ENCODE measurements at regions not wholly inside any gene's neighbourhood (a gene's known extent, or its start where the extent isn't known, plus 50 kb on each side); places are given as distances from the start of the nearest gene placed in this dataset.

DNA sequence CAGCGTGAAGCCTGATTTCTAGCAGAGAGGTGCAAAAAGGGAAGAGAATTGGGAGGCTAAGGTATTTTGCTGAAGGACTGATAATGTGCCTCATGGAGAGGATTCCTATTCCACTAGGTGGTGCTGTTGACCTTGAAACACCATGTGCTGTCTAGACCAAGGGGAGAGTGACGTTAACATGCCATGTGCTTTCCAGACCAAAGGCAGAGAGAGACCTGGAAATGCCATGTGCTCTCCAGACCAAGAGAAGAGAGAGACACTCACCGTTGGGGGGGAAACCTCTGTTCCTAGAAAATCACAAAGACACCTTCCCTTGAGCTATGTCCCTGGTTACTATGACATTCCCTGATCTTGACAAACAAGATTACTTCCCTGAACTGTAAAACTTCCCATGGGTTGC lies 286.0 kb upstream of the TUSC1 start (continued):
- 0 out of 2 replicates have a peak, but pooled peaks have one; percentile 21 for TF ChIP-seq TEAD4 (IDR thresholded peaks at IDR 0.05; ENCODE audit: low read depth, low read length)
